ENCODE measurements at regions not wholly inside any gene's neighbourhood (a gene's known extent, or its start where the extent isn't known, plus 50 kb on each side); places are given as distances from the start of the nearest gene placed in this dataset.
"Not testable (repeated sequence)": the region's sequence is repeated elsewhere in the genome, so short reads cannot be mapped to it uniquely, and the experiment has no call there.

DNA sequence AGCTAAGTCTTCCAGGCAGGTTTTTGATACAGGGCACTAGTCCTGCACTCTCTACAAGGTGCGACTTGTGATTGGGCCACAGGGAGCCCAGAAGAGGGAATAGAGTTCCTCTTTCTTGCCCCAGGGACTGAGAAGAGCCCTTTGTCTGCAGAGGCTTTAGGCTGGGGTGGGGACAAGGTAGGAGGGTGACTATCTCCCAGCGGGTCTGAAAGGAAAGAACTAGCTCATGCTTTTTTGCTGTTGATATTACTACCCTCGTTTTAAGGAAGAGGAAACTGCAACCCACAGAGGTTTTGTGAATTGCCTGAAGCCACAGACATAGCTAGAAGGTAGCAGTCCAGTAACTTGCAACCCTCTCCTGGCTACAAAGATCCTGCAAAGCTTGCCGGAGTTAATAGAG lies 615.2 kb downstream of the MATN1 start:
- DNase-seq: no peak
- Mint-ChIP-seq H3K27ac (no peak overlapping the region), H3K27me3 (peaks cover 21% of the 10 kb centered on the region), H3K36me3 (ENCODE audit: low read depth) (no peaks in the 10 kb centered on the region), H3K4me1 (no peaks in the 10 kb centered on the region), H3K4me3 (no peak overlapping the region), H3K9me3 (no peaks in the 10 kb centered on the region)
- ChIA-PET POLR2A (no interaction called here), CTCF (no interaction called here)

DNA sequence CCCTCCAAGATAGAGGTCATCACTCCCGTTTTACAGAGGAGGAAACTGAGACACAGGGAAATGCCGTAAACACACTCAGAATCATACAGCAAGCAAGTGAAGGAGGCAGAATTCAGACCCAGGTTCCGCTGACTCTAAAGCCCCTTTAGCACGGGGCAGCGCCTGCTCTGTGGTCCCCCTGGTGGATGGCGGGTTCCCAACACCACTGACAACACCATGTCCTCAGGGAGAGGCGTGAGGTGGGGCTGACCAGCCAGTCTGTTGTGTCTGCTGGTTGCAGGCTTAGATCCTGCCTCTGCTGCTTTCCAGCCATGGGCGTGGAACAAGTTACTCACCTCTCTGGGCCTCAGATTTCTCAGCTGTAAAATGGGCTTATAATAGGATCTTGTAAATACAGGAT lies 617.3 kb downstream of the MATN1 start:
- Mint-ChIP-seq H3K36me3 (ENCODE audit: low read depth) (no peaks in the 10 kb centered on the region), H3K9me3 (no peaks in the 10 kb centered on the region), H3K4me3 (no peak overlapping the region), H3K27me3 (peaks cover 21% of the 10 kb centered on the region), H3K27ac (no peak overlapping the region), H3K4me1 (no peaks in the 10 kb centered on the region)
- ChIA-PET CTCF (interaction anchor here (1.3 kb wide), 1 partner anchor 126 kb away, joined by 3 read pairs; no protein-coding TSS in a partner anchor), POLR2A (no interaction called here)
- DNase-seq: no peak

DNA sequence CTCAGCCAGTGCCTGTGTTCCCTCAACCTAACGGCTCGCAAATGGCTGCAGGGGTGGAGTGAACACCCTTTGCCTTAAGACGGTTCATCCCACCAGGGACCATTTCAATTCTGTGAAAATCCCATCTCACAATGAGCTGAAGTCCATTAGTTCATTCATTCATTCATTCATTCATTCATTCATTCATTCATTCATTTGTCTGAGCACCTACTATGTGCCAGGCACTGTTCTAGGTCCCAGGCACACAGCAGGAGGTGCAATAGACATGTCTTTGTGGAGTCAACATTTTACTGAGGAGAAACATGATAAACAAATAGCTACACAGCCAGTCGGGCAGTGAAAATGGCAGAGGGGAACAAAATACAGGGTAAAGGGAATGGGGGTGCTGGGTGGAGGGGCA lies 618.8 kb downstream of the MATN1 start:
- Mint-ChIP-seq H3K4me3 (no peak overlapping the region), H3K4me1 (no peaks in the 10 kb centered on the region), H3K27me3 (peaks cover 13% of the 10 kb centered on the region), H3K9me3 (no peaks in the 10 kb centered on the region), H3K27ac (no peak overlapping the region), H3K36me3 (ENCODE audit: low read depth) (no peaks in the 10 kb centered on the region)
- CTCF ChIA-PET: no interaction called here
- POLR2A ChIA-PET: no interaction called here
- DNase-seq: no peak

DNA sequence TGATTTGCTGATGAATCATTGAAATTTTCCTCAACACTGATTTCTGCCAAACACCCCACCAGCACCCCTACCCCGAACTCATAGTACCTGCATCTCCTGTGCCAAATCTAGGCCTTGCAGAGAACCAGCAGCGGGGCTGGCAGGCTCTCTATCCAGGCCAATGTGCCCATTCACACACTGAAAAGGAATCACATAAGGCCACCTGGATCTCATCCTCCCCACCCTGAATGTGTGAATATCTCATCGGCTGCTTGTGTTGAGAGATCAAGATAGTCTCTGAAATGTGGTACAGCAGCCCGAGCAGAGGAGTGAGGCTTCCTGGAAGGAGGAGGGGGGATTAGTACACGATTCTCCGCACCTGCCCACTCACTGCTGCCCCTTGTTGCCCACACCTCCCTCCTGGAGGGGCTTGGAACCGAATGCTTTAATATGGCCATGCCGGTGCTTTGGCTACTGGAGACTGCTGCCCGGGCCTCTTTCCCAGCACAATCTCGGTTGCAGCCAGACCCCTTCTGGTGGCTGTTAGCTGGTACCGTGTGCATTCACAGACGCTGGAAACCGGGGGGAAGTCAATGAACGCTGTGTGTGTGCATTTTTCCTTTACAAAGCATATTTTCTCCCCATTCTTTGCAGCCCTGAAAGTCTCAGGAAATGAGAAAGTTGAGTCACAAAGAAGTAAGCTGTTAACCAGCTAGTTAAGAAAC lies 619.5 kb downstream of the MATN1 start:
- H3K4me3 Mint-ChIP-seq: no peak overlapping the region
- H3K27ac Mint-ChIP-seq: no peak overlapping the region
- ChIA-PET POLR2A (no interaction called here), CTCF (no interaction called here)
- no peaks in the 10 kb centered on the region for H3K9me3 Mint-ChIP-seq
- no peaks in the 10 kb centered on the region for H3K4me1 Mint-ChIP-seq
- DNase-seq: no peak
- peaks cover 8% of the 10 kb centered on the region for H3K27me3 Mint-ChIP-seq
- H3K36me3 Mint-ChIP-seq (ENCODE audit: low read depth): no peaks in the 10 kb centered on the region

DNA sequence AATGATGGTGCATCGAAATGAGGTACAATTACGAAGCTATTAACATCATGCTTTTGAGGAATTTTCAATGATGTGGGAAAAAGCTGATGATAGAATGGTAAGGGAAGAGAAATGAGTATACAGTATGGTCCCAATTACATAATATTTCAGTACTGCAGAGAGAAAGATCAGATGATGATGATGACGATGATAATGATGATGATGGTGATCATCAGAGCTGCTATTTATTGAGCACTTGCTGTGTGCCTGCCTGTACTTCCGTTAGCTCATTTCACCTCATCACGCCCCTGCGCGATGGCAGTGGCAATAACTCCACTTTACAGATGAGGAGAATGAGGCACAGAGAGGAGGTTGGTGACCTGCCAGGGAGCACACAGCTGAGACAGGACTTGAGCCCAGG lies 620.8 kb downstream of the MATN1 start:
- CTCF ChIA-PET: no interaction called here
- Mint-ChIP-seq H3K27ac (no peak overlapping the region), H3K27me3 (peaks cover 4% of the 10 kb centered on the region), H3K36me3 (ENCODE audit: low read depth) (no peaks in the 10 kb centered on the region), H3K4me1 (no peaks in the 10 kb centered on the region), H3K9me3 (no peaks in the 10 kb centered on the region), H3K4me3 (no peak overlapping the region)
- POLR2A ChIA-PET: no interaction called here
- no peak for DNase-seq

DNA sequence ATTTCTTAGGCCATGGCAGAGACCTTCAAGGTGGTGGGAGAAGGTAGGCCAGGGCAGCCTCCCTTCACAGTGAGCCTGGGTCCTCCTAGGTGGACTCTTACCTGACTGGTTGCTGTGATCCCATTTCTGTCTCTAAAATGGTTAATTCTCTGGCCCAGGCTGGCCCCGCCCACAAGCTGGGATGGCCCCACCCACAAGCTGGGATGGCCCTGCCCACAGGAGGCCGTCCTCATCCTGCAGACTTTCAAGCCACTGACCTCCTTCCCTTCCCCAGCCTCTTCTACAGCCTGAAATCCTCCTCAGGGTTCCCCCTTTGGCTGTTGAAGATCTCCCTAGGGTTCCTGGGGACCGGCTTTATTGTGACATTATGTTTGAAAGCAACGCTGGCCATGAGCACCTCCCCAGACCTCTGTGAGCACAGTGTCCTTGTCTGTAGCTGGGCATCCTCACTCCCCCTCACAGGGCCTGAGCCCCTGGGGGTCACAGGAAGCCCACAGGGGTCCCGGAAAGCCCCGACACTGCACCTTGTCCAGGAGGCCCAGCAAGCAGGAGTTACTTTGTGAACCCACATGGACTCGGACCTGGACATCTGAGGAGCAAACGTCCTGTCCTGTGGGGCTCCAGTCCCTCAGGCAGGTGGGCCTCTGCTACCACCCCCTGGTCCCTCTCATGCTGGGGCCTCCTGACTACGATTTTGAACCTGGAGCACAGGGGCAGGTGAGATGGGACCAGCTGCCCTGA lies 621.7 kb downstream of the MATN1 start:
- no peaks in the 10 kb centered on the region for H3K9me3 Mint-ChIP-seq
- ChIA-PET CTCF (no interaction called here), POLR2A (no interaction called here)

DNA sequence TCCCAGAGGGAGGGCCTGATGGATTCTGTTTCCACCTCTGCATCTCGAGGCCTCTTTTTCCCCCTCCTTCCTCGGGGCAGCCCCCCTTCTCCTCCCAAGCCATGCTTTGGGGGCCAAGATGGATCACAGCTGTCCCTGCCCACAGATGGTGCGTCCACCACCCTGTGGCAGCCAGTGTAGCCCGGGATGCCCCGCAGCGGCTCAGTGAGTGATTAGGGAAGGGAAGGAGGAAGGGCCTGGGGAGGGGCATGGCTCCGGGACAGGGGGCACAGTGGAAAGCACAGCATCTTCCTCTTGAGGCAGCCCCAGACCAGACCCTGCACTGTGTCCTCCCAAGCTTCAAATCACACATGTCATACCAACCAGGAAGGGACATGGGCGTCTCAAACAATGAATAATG lies 622.4 kb downstream of the MATN1 start:
- H3K4me3 Mint-ChIP-seq: no peak overlapping the region
- no peaks in the 10 kb centered on the region for H3K27me3 Mint-ChIP-seq
- H3K4me1 Mint-ChIP-seq: no peaks in the 10 kb centered on the region
- no peaks in the 10 kb centered on the region for H3K9me3 Mint-ChIP-seq
- no peak for DNase-seq
- POLR2A ChIA-PET: no interaction called here
- no peak overlapping the region for H3K27ac Mint-ChIP-seq
- CTCF ChIA-PET: no interaction called here
- no peaks in the 10 kb centered on the region for H3K36me3 Mint-ChIP-seq (ENCODE audit: low read depth)

More for the DNA sequence above, 621.7 kb downstream of the MATN1 start:
- Mint-ChIP-seq H3K27me3 (no peaks in the 10 kb centered on the region), H3K27ac (no peak overlapping the region), H3K4me3 (no peak overlapping the region), H3K4me1 (no peaks in the 10 kb centered on the region), H3K36me3 (ENCODE audit: low read depth) (no peaks in the 10 kb centered on the region)
- no peak for DNase-seq

DNA sequence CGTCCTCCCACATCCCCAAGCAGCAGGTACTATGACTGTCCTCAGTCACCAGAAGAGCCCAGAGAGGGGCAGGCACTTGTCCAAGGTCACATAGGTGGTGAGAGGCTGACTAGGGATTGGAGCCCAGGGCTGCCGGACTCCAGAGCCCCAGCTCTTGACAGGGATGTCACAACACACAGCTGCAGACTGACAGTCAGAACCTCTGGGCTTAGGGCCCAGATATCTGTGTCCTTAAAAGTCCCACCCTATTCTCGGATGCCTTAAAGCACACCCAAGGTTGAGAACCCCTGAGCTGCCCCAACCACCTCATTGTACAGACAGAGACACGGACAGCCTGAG lies 622.9 kb downstream of the MATN1 start:
- Mint-ChIP-seq H3K36me3 (ENCODE audit: low read depth) (no peaks in the 10 kb centered on the region), H3K9me3 (no peaks in the 10 kb centered on the region), H3K27me3 (no peaks in the 10 kb centered on the region), H3K27ac (no peak overlapping the region), H3K4me3 (no peak overlapping the region), H3K4me1 (no peaks in the 10 kb centered on the region)
- DNase-seq: no peak
- CTCF ChIA-PET: no interaction called here
- POLR2A ChIA-PET: no interaction called here

DNA sequence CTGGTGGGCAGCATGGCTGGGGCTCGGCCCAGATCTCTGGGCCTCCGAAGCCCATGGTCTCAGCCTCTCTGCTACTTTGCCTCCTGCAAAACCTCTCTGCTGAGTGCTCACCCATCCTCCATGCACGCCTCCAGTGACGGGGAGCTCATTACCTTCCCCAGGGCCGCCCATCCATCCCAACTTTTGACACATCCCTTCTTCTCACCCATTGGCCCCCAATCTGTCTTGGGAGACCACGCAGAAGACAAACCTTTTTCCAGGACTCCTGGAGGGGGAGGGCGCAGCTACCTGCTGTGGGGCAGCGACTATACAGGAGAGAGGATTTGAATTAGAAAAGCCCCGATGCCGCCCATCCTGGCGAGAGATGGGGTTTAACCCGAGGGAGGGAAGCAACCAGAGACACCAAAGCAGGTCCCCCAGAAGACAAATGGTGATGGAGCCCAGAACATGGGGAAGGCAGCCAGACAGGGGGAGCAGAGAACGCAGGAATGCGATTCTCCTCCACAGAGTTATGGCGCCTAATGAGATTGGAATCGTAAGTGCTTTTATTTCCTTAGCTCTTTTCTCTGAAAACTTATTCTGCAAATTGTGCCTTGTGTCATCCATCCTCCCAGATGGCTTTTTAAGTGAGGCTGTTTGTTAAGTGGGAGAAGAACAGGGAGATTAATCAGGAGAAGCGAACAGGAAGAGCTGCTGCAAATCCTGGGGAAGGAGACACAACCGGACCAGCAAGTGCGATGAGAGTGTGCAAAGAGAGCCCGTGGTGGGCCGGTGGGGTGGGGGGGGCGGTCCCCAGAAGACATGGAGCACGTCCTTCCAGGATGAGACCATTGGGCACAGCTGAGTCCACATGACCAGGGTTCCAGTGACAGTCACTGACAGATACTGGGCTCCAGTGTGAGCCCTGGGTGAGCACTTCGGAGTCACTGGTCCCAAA lies 623.5 kb downstream of the MATN1 start:
- Mint-ChIP-seq H3K9me3 (no peaks in the 10 kb centered on the region), H3K4me1 (no peaks in the 10 kb centered on the region), H3K36me3 (ENCODE audit: low read depth) (no peaks in the 10 kb centered on the region), H3K4me3 (no peak overlapping the region), H3K27me3 (no peaks in the 10 kb centered on the region), H3K27ac (no peak overlapping the region)
- POLR2A ChIA-PET: no interaction called here
- CTCF ChIA-PET: no interaction called here
- DNase-seq: no peak

DNA sequence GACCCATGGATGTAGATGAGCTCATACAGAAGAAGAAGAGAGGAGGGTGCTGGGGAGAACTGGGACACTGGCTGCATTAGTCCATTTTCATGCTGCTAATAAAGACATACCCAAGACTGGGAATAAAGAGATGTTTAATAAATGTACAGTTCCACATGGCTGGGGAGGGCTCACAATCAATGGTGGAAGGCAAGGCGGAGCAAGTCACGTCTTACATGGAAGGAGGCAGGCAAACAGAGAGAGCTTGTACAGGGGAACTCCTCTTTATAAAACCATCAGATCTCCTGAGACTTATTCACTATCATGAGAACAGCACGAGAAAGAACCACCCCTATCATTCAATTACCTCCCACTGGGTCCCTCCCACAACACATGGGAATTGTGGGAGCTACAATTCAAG lies 625.5 kb downstream of the MATN1 start:
- POLR2A ChIA-PET; H3K36me3 Mint-ChIP-seq (ENCODE audit: low read depth); H3K4me1 Mint-ChIP-seq; H3K27me3 Mint-ChIP-seq; DNase-seq; H3K4me3 Mint-ChIP-seq; H3K9me3 Mint-ChIP-seq; H3K27ac Mint-ChIP-seq; CTCF ChIA-PET: not testable (repeated sequence)

DNA sequence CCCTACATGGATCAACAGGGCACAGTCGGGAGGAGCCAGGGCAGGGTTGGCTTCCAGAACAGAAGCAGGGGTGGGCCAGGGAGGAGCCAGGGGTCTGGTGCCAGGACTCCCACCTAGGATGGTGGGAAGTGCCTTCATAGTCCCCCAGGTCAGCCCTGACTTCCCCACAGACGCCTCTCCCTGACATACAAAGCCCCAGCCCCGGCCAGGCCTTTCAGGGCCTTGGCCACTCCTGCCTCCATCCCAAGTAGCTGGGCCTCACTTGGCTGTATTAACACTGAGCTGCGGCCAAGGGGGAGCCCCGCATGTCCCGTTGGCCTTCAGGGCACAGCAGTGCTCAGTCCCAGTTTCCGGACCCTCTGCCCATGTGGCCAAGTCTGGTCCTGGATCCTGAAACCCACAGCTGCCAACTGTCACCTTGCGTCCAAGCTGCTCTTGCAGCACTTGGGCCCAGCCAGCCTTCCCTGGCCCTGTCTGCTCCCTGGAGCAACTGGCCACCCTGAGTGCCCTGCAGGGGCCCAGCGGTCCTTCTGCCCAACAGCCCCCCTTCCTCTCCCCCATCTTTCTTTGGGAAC lies 627.8 kb downstream of the MATN1 start:
- CTCF ChIA-PET: no interaction called here
- H3K9me3 Mint-ChIP-seq: peaks cover 27% of the 10 kb centered on the region

DNA sequence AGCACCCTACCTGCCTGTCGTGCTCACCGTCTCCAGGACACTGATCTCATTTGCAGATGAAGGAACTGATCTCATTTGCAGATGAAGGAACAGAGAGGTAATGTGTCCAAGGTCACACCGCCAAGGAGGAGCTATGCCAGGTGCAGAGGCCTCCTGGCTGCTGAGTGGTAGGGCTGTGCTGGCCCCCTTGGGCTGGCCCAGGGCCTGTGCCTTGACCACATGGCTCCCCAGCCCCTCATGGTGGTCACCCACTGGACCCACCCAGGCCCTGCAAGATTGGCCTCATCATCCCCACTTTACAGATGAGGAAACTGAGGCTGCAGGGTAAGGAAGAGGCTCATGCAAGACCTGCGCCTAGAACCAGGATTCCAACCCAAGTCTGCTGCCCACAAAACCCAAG lies 628.3 kb downstream of the MATN1 start:
- no peaks in the 10 kb centered on the region for H3K36me3 Mint-ChIP-seq (ENCODE audit: low read depth)
- H3K27ac Mint-ChIP-seq: no peak overlapping the region
- DNase-seq: no peak
- H3K9me3 Mint-ChIP-seq: peaks cover 27% of the 10 kb centered on the region
- no peak overlapping the region for H3K4me3 Mint-ChIP-seq
- H3K4me1 Mint-ChIP-seq: no peaks in the 10 kb centered on the region
- ChIA-PET POLR2A (no interaction called here), CTCF (no interaction called here)
- no peaks in the 10 kb centered on the region for H3K27me3 Mint-ChIP-seq

More for the DNA sequence above, 627.8 kb downstream of the MATN1 start:
- Mint-ChIP-seq H3K27me3 (no peaks in the 10 kb centered on the region), H3K4me1 (no peaks in the 10 kb centered on the region), H3K27ac (no peak overlapping the region), H3K4me3 (no peak overlapping the region), H3K36me3 (ENCODE audit: low read depth) (no peaks in the 10 kb centered on the region)
- no peak for DNase-seq
- POLR2A ChIA-PET: no interaction called here

DNA sequence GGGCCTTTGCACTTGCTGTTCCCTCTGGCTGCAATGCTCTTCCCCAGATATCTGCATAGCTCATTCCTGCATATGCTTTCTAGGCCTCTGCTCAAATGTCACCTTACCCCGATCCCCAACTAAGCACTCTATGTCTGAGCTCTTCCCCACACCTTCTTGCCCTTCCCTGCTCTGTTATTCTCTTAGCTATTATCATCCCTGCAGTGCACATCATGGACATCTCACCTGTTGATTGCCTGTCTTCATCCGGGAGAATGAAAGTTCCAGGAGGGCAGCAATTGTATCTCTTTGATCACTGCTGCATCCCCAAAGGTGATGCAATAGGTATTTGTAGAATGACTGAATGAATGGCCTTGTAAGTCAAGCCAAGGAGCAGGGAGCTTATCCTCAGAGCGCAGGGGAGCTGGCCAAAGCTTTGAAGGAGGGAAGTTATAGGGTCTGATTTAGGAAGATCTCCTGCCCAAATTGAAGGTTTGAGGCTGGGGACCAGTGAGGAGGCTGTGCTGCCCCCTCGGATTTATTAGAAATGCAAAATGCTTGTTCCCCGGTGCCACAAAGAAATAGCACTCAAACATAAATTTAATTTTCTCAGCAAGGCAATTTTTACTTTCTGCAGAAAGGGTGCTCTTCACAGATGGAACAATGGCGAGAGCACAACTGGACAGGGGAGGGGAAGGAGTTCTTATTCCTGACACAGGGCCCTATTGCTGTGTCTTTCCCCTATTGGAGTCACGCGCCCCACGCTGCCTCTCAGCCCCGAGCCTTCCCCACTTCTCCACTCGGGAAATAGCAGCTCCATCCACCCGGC lies 631.1 kb downstream of the MATN1 start:
- H3K27ac Mint-ChIP-seq: no peak overlapping the region
- no peak for DNase-seq
- CTCF ChIA-PET: no interaction called here
- H3K27me3 Mint-ChIP-seq: no peaks in the 10 kb centered on the region
- peaks cover 27% of the 10 kb centered on the region for H3K9me3 Mint-ChIP-seq
- POLR2A ChIA-PET: no interaction called here
- no peaks in the 10 kb centered on the region for H3K4me1 Mint-ChIP-seq
- no peak overlapping the region for H3K4me3 Mint-ChIP-seq
- no peaks in the 10 kb centered on the region for H3K36me3 Mint-ChIP-seq (ENCODE audit: low read depth)
